PC-3 (cell line): ENCODE measurements at regions not wholly inside any gene's neighbourhood (a gene's known extent, or its start where the extent isn't known, plus 50 kb on each side); places are given as distances from the start of the nearest gene placed in this dataset.

Experiments used
- EZH2 ChIP-seq: fragments of 300-600 bp; sonication (generic); IDR thresholded peaks from one replicate; pipeline ENCODE4 v1.6.1; 2017; ENCODE audit warnings: antibody characterized with exemption, mild to moderate bottlenecking, low read length; ENCODE audit not compliant: unreplicated experiment
- EZH2phosphoT487 ChIP-seq: fragments of 300-600 bp; sonication (generic); IDR thresholded peaks from 2 replicates; pipeline ENCODE4 v1.6.1; 2018; ENCODE audit warnings: mild to moderate bottlenecking, antibody characterized with exemption, low read length, borderline replicate concordance
- TF ChIP-seq, protein P1 (sequence below): fragments of 300-600 bp; sonication (generic); conservative IDR thresholded peaks from 2 replicates; pipeline ENCODE4 v1.5.1; 2017; ENCODE audit warnings: antibody characterized with exemption, low read depth, mild to moderate bottlenecking, low read length

- TF ChIP-seq, protein P1, sequence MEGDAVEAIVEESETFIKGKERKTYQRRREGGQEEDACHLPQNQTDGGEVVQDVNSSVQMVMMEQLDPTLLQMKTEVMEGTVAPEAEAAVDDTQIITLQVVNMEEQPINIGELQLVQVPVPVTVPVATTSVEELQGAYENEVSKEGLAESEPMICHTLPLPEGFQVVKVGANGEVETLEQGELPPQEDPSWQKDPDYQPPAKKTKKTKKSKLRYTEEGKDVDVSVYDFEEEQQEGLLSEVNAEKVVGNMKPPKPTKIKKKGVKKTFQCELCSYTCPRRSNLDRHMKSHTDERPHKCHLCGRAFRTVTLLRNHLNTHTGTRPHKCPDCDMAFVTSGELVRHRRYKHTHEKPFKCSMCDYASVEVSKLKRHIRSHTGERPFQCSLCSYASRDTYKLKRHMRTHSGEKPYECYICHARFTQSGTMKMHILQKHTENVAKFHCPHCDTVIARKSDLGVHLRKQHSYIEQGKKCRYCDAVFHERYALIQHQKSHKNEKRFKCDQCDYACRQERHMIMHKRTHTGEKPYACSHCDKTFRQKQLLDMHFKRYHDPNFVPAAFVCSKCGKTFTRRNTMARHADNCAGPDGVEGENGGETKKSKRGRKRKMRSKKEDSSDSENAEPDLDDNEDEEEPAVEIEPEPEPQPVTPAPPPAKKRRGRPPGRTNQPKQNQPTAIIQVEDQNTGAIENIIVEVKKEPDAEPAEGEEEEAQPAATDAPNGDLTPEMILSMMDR: no peak; the same call in 1 of the 2 replicates
- TF ChIP-seq EZH2: no peak
- TF ChIP-seq EZH2phosphoT487: no peak
These were observed 169.2 kb upstream of the ATP6AP2 start for GRCh38 chrX:40411340-40412111.
